ENCODE measurements at regions not wholly inside any gene's neighbourhood (a gene's known extent, or its start where the extent isn't known, plus 50 kb on each side); places are given as distances from the start of the nearest gene placed in this dataset.

- TF ChIP-seq, protein P1, sequence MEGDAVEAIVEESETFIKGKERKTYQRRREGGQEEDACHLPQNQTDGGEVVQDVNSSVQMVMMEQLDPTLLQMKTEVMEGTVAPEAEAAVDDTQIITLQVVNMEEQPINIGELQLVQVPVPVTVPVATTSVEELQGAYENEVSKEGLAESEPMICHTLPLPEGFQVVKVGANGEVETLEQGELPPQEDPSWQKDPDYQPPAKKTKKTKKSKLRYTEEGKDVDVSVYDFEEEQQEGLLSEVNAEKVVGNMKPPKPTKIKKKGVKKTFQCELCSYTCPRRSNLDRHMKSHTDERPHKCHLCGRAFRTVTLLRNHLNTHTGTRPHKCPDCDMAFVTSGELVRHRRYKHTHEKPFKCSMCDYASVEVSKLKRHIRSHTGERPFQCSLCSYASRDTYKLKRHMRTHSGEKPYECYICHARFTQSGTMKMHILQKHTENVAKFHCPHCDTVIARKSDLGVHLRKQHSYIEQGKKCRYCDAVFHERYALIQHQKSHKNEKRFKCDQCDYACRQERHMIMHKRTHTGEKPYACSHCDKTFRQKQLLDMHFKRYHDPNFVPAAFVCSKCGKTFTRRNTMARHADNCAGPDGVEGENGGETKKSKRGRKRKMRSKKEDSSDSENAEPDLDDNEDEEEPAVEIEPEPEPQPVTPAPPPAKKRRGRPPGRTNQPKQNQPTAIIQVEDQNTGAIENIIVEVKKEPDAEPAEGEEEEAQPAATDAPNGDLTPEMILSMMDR (IDR thresholded peaks at IDR 0.05), result no peak
- TF ChIP-seq EP300 (IDR thresholded peaks at IDR 0.05), result no peak
Observed at GRCh38 chr2:66189553-66189952, 245.4 kb upstream of the MEIS1 start.

Data from gastroesophageal sphincter (tissue), 3 donors.